PFSK-1 (cell line): ENCODE measurements at regions not wholly inside any gene's neighbourhood (a gene's known extent, or its start where the extent isn't known, plus 50 kb on each side); places are given as distances from the start of the nearest gene placed in this dataset.

ENCODE experiments used
- POLR2AphosphoS5 ChIP-seq: IDR thresholded peaks from 2 replicates; pipeline ENCODE4 v1.6.1; 2012; ENCODE audit warnings: low read depth, mild to moderate bottlenecking, control low read depth, low read length, moderate library complexity
- REST ChIP-seq, 2 experiments: IDR thresholded peaks; 2 replicates each; pipeline versions ENCODE4 v1.6.1 to v1.8.0; 2011 to 2012; ENCODE audit warnings: low read depth in 2 of 2, low read length in 2 of 2, control low read depth in 1 of 2, inconsistent platforms in 1 of 2, mild to moderate bottlenecking in 1 of 2, moderate library complexity in 1 of 2; ENCODE audit not compliant: insufficient read depth in 1 of 2
- TAF1 ChIP-seq: IDR thresholded peaks from 2 replicates; pipeline ENCODE4 v1.6.1; 2012; ENCODE audit warnings: low read length, control low read depth, borderline replicate concordance; ENCODE audit not compliant: insufficient read depth

GRCh38 chr1:98327220-98327861 is 334.2 kb upstream of the SNX7 start:
- TF ChIP-seq POLR2AphosphoS5 (no peak), TAF1 (no peak), REST (IDR thresholded peaks at IDR 0.05; ENCODE audit: insufficient read depth in 1 of 2, low read depth in 2 of 2, low read length in 2 of 2) (no peak)
